ENCODE measurements at regions not wholly inside any gene's neighbourhood (a gene's known extent, or its start where the extent isn't known, plus 50 kb on each side); places are given as distances from the start of the nearest gene placed in this dataset.
"Not testable (repeated sequence)": the region's sequence is repeated elsewhere in the genome, so short reads cannot be mapped to it uniquely, and the experiment has no call there.

DNA sequence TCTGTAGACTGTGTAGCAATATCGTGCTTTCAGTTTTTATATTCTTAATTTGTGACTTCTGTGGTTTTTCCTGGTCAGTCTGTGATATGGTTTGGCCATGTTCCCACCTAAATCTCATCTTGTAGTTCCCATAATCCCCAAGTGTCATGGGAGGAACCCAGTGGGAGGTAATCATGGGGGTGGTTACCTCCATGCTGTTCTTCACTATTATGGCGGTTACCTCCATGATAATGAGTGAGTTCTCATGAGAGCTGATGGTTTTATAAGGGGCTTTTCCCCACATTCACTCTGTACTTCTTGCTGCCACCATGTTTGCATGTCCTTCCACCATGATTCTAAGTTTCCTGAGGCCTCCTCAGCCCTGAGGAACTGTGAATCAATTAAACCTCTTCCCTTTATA is 169.8 kb downstream of the LEPR start:
- DNase-seq (ENCODE audit: low spot score): no peak

DNA sequence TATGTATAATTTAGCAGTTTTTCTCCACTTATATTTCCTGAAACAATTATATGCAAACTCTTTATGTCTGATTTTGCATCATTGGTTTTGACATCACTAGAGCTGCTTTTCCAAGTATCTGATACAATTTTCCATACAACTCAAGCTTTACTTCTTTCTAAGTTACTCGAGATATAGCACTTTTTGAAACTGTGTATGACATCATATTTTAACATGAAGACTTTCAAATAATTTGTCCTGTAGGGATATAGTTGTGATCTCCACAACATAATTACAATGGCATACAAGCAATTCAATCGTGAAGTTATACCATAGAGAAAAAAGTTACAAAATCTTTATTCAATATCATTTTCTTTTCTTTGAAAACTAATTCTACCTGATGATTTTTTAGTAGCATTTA is 173.0 kb downstream of the LEPR start:
- no peak for DNase-seq (ENCODE audit: low spot score)

DNA sequence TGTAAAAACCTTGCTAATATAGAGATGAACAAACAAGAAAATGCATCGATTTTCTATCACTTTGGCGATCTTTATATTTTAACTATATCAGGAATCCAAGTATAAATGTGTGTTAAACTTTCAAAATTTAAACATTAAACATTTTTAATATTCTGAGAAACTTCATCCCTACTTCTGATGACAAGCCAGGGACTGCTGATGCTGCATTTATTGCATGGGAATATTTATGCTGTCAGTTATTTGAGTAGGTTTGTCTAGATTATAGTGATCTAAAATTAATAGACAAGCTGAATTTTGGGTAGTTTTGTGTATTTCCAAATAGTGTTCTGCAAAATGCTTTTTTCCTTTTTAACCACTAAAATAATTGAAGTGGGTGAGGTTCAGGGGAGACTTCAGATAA is 175.3 kb downstream of the LEPR start:
- DNase-seq (ENCODE audit: low spot score): no peak

DNA sequence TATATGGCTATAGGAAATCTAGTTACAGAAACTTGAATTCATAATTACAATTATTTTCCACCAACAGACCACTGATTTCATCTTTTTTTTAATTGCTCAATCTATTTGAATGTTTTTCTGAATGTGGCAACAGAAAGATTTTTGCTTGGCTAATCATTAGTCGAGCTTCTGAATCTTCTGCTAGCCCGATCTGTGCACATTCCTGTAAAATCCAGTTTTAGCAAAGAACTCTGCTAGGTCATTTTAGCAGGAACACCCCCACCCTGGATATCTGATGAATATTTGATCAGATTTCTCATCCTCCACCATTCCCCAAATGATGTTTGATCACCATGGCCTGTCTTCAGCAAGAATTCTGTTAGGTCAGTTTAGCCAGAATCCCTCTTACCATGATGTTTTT is 176.3 kb downstream of the LEPR start:
- DNase-seq (ENCODE audit: low spot score): no peak

DNA sequence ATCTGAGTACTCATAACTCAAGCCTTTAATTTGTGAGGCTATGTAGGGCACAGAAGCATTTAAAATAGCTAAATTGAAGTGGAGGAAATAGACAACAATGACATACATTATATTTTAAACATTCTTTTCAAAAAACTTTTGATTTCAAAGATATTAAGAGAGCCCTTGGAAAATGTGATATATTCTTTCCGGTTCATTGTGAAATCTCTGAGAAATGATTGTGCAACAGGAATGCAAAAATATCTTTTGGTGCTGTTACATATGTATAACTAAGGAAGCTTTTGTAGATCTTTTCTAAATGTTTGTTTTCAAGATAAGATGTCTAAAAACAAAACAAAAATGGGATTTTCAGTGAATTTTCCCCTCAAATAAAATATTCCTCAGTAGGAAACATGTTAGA is 185.2 kb downstream of the LEPR start:
- no peak for DNase-seq (ENCODE audit: low spot score)

DNA sequence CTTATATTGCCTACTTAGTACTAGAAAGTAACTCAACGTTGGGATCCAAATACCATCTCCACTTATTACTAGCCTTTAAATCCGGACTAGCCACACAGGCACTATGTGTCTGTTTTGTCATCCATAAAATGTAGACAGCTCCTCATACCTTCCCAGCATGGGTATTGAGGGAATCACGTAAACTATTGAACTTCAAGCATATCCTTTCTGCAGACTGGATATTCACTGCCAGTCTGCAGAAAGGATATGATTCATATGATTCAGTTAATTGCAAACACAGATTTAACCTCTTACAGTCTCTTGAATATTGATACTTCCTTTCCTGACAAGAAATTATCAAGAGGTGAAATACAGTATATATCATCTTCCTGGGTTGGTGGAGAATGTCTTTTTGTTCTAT is 186.0 kb downstream of the LEPR start:
- DNase-seq (ENCODE audit: low spot score): no peak

DNA sequence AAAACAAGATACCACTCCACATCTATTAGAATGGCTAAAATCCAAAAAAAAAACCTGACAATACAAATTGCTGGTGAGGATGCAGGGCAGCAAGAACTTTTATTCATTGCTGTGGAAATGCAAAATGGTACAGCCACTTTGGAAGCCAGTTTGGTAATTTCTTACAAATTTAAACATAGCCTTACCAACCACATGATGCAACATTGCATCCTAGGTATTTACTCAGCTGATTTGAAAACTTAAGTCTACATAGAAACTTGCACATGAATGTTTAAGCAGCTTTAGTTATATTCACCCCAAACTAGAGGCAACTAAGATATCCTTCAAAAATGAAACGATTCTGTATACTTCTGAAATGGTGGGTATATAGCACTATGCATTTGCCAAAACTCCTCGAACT is 178.8 kb upstream of the PDE4B start:
- no peak for DNase-seq (ENCODE audit: low spot score)

DNA sequence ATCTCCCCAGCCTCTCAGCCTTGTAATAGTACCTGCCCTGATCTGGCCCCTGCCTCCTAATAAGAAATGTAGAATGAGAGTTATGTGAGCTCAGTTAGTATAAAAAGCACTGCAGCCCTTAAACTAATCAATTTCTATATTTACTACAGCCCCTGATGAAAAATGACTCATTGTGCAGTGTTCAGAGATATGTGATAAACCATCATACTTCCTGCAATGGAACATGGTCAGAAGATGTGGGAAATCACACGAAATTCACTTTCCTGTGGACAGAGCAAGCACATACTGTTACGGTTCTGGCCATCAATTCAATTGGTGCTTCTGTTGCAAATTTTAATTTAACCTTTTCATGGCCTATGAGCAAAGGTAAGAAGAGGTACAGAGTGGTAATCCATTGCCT is 176.8 kb upstream of the PDE4B start:
- DNase-seq (ENCODE audit: low spot score): no peak

DNA sequence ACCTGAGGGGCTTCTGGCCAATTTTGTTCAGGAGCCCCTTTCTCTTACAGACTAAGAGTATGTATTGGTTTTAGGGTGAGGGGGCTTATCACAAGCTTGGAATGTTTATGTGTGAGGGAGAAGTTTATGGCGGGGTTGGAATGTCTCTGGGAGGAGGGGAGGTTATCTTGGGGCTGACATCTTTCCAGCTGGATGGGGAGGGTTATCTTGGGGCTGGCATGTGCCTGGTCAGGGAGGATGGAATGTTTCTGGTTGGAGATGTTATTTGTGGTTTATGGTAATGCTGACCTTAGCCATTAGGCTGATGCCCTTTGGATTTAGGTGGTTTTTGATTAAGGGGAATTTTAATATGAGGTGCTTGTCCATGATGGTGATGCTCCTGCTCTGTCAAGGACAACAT is 171.0 kb upstream of the PDE4B start:
- DNase-seq (ENCODE audit: low spot score): not testable (repeated sequence)

DNA sequence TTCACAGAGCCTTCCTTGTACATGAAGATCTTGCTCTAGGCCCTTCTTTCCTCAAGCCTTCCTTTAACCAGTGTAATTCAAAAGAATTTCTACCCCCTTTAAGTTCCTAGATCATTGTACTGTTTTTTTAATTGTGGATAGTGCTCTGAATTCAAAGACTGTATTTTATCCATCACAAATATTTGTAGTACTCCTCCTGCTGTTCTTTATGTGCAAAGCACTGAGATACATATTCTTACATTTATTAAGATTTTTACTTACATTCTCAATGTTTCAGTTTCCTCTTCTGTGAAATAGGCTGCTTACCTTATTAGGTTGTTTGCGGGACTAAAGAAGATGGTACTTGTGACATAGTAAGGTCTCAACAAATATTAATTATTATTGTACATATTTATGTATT is 168.8 kb upstream of the PDE4B start:
- DNase-seq (ENCODE audit: low spot score): no peak

DNA sequence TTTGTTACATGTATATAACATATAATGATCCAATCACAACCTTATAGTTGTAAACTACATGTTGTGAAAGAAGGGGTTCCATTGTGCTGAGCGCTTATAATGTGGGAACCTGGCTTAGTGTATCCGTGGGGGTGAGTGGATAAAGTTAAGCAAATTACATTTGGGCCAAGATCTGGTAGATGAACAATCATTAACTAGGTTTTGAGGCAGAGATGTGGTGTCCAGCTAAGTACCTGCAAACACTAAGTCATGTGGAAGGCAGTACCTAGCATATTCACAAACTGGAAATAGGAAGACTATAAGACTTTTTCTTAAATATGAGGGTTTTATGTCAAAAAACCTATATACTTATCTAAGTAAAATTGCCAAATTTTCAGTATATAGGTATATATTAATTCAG is 167.2 kb upstream of the PDE4B start:
- no peak for DNase-seq (ENCODE audit: low spot score)

DNA sequence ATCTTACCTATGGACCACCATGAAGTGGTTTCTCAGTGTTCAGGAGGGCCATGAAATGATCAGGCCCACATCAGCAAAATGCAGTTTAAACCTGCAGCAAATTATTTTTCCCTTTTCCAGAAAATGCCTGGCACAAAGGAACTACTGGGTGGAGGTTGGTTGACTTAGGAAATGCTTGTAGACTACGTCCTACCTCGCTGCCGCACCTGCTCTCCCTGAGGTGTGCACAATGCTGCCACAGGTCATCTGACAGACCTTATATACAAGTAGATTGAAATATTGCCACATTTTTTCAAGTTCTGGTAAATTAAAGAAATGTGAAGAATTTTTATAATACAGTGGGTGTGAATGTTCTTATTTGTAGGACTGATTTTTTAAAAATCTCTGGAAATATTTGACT is 166.7 kb upstream of the PDE4B start:
- DNase-seq (ENCODE audit: low spot score): no peak

DNA sequence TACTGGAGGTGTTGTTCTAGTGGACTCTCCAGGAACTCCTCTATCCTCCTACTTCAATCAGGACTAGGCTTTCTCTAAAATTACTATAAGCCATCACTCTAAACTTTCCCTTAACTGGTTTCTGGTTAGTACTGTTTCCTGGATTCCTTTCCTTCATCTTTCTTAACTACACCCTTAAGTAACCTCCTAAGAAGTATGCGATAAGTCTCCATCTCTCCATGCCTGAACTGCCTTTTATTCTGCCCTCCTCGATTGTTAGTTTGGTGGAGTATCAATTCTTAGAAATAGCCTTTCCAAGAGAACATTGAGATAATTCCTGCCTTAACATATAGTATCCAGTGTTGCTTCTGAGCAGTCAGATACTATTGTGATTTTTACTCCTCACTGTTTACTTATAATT is 162.9 kb upstream of the PDE4B start:
- no peak for DNase-seq (ENCODE audit: low spot score)

DNA sequence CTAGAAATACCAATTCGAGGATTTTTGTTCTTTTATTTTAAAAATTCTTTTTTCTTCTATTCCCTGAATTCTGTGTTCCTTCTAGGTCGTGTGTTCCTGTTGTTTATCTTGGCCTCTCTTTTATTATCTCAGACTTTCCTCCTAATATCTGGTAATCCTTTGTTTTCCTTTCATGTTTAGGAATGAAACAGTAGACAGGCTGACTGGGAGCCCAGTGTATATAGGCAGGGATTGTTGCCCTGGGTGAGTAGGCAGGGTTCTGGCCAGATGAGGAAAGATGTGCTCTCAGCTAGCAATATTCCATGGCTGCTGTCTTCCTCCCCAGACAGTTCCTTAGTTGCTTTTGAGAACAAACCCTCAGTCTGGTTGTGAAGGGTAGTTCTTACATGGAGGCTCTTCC is 161.8 kb upstream of the PDE4B start:
- no peak for DNase-seq (ENCODE audit: low spot score)

DNA sequence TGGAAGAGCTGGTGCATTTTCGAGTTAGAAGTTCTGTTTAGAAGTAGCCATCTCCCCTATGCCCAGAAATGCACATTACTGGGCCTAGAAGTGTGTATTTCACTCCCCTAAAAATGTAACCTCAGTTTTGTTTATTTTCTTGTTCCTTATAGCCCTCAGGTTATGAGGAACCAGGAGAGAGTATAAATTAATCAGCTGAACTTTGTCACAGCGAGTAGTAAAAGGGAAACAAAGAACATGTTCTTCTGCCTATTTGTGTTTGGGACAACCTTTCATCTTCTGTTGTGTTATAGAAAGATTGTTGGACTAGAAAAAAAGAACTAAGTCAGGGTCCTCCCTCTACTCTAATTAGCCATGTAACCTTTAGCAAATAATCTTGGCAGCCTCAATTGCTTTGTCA is 160.5 kb upstream of the PDE4B start:
- DNase-seq (ENCODE audit: low spot score): no peak

DNA sequence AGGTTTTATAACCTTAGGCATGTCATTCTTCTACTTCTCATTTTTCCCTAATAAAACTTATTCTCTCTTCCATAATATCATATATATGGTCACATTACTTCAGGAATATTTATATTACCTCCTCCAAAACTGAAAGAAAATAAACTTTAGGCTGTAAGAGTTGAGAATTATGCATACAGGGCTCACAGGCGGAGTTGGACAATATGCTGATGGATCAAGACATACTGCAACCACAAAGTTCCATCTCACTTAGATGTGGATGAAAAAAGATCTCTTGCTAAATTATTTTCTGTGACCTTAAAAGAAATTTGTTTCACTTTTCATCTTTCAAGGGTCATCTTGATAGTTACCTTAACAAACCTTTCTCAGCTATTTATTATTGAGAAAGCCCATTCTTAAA is 152.6 kb upstream of the PDE4B start:
- DNase-seq (ENCODE audit: low spot score): no peak

DNA sequence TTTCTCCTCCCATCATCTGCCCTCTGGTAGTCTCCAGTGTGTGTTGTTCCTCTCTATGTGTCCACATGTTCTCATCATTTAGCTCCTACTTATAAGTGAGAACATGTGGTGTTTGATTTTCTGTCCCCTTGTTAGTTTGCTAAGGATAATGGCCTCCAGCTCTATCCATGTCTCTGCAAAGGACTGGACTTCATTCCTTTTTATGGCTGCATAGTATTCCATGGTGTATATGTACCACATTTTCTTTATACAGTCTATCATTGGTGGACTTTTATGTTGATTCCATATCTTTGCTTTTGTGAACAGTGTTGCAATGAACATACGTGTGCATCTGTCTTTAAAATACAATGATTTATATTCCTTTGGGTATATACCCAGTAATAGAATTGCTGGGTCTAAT is 143.5 kb upstream of the PDE4B start:
- DNase-seq (ENCODE audit: low spot score): not testable (repeated sequence)

DNA sequence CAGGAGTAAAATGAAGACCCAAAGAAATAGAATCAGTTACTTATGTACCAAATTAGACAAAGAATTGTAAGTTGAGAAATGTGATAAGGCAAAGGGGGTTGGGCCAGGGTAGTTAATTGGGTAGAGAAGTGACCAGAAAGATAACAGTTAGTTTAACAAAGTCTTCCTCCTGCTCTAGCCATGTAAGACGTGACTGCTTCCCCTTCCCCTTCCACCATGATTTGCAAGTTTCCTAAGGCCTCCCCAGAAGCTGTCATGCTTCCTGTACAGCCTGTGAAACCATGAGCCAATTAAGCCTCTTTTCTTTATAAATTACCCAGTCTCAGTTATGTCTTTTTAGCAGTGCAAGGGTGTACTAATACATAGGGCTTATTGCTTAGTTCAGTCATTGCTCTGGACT is 142.0 kb upstream of the PDE4B start:
- no peak for DNase-seq (ENCODE audit: low spot score)

DNA sequence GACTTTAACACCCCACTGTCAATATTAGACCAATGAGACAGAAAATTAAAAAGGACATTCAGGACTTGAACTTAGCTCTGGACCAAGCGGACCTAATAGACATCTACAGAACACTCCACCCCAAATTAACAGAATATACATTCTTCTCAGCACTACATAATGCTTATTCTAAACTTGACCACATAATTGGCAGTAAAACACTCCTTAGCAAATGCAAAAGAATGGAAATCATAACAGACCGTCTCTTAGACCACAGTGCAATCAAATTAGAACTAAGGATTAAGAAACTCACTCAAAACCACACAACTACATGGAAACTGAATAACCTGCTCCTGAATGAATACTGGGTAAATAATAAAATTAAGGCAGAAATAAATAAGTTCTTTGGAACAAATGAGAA is 138.2 kb upstream of the PDE4B start:
- DNase-seq (ENCODE audit: low spot score): not testable (repeated sequence)

DNA sequence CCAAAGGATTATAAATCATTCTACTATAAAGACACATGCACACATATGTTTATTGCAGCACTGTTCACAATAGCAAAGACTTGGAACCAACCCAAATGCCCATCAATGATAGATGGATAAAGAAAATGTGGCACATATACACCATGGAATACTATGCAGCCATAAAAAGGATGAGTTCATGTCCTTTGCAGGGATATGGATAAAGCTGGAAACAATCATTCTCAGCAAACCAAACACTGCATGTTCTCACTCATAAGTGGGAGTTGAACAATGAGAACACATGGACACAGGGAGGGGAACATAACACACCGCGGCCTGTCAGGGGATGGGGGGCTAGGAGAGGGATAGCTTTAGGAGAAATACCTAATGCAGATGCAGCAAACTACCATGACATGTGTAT is 135.1 kb upstream of the PDE4B start:
- not testable (repeated sequence) for DNase-seq (ENCODE audit: low spot score)

DNA sequence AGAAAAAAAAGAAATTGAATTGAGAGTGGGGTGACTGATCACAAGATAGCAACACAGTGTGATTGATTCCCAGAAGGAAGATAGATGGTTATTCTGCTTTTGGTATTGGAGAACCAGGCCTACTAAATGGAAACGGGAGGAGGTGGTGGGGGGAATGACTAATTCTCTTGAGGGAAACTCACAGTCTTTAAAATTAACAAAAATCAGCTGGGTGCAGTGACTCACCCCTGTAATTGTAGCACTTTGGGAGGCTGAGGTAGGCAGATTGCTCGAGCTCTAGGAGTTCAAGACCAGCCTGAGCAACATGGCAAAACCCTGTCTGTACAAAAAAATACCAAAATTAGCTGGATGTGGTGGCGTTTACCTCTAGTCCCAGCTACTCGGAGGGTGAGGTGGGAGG is 134.6 kb upstream of the PDE4B start:
- DNase-seq (ENCODE audit: low spot score): no peak

DNA sequence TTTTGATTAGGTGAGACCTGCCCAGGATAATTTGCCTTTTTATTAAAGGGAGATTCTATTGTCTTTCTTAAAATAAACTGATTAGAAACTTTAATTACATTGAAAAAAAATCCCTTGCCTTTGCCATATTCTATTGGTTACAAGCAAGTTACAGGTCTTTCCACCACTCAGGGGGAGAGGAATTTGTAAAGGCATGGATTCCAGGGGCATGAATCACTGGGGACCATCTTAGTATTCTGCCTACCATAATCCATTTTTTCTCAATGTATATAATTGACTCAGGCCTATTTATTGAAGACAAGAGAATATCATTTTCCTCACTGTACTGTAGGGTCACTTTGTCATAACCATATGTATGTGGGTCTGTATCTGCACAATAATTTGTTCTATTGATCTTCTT is 124.3 kb upstream of the PDE4B start:
- no peak for DNase-seq (ENCODE audit: low spot score)

DNA sequence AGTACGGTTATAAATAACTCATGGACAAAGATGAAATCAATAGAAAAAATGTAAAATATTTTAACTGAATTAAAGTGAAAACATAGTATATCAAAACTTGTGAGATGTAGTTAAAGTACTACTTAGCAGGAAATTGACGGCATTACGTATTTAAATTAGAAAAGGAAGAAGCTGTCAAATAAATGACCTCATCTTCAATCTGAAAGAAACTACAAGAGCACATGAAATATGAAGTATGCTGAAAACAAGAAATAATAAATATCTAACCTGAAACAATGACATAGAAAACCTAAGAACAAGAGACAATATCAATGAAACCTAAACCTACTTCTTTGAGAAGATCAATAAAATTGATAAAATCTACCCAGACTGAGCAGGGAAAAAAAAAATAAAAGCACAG is 122.2 kb upstream of the PDE4B start:
- DNase-seq (ENCODE audit: low spot score): no peak

DNA sequence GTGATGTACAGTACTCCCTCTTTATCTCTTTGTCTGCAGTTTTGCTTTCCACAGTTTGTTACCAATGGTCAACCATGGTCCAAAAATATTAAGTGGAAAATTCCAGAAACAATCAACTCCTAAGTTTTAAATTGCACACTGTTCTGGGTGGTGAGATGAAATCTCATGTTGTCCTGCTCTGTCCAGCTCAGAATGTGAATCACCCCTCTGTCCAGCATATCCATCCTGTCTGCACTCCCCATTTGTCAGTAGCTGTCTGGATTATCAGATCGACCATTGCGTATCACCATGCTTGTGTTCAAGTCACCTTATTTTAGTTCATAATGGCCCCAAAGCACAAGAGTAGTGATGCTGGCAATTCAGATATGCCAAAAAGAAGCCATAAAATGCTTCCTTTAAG is 118.2 kb upstream of the PDE4B start:
- no peak for DNase-seq (ENCODE audit: low spot score)

DNA sequence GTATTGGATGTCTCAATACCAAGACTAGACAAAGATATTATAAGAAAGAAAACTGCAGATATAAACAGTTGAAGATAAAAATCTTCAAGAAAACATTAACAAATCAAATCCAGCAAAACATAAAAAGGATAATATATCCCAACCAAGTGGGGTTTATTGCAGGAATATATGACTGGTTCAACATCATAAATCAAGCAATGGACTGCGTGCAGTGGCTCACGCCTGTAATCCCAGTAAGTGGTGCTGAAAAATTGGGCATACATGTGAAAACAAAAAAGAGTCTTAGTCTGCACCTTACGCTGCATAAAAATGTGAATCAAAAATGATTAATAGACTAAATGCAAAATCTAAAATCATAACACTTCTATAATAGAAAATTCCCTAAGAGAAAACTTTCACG is 112.9 kb upstream of the PDE4B start:
- DNase-seq (ENCODE audit: low spot score): no peak

DNA sequence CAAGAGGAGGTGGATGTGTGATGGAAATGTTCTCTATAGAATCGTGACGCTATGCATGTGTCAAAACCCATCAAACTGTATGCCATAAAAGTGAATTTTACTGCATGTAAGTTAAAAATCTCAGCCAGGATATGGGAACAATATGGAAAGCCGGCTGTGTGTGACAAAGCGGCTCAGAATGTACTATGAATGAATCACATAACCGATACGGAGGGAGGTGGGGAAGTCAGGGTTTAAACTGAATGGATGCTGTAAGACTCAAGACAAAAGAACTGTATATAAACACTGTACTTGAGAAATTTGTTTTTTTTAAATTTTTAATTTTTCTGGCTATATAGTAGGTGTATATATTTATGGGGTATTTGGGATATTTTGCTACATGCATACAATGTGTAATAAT is 111.6 kb upstream of the PDE4B start:
- no peak for DNase-seq (ENCODE audit: low spot score)

Data from hematopoietic multipotent progenitor cell treated with erythropoietin and hydrocortisone succinate and interleukin-3 and kit ligand, for 17 days (in vitro differentiated cells).